CD4-positive, alpha-beta T cell treated with Interleukin-2 at 100 ng/mL for 4 hours (primary cell): ENCODE measurements at regions not wholly inside any gene's neighbourhood (a gene's known extent, or its start where the extent isn't known, plus 50 kb on each side); places are given as distances from the start of the nearest gene placed in this dataset.
"Not testable (repeated sequence)": the region's sequence is repeated elsewhere in the genome, so short reads cannot be mapped to it uniquely, and the experiment has no call there.

ENCODE experiments used
- DNase-seq: peaks from one replicate; pipeline ENCODE4 v3.0.0-alpha.2; 2020; ENCODE audit warnings: low spot score

DNA sequence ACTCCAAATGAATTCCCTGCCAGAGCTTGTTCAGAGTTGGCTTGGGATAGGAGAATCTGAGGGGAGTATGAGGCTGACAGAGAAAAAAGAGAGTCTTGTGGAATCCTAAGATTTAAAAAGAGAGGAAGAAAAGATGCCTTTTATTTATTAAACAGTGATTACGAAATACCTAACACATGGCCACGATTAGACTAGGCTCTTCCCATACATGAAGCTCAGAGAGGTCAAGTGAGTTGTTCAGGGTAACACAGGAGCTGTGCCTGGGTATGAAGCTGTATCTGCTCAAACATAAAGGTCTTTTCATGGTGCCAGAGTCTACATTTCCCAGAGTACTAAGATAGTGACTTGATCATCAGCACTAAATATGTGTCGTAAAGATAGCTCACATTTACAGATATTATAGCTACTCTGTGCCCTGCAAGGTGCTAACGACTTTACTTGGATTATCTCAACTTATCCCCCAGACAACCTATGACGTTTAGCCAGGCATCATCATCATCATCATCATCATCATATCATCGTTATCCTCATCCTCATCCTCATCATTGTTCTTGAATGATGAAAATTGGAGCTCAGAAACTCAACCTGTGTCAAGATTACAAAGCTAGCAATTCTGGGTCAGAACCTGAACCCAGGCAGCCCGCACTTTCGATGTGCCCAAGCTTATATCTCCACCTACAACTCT is 500.8 kb downstream of the NPIPA7 start:
- no peak for DNase-seq

DNA sequence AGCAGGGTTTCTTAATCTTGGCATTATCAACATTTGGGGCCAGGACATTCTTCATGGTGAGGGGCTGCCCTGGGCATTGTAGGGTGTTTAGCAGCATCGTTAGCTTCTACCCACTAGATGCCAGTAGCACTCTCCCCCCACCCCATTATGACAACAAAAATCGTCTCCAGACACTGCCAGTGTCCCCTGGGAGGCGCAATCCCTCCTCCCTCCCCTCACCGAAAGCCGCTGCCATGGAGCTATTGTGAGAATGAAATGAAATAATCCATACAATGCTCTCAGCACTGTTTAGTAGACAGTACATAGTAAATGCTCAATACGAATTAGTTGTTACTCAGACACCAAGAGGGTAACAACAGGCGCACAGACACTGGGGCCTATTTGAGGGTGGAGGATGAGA is 502.9 kb downstream of the NPIPA7 start:
- no peak for DNase-seq

DNA sequence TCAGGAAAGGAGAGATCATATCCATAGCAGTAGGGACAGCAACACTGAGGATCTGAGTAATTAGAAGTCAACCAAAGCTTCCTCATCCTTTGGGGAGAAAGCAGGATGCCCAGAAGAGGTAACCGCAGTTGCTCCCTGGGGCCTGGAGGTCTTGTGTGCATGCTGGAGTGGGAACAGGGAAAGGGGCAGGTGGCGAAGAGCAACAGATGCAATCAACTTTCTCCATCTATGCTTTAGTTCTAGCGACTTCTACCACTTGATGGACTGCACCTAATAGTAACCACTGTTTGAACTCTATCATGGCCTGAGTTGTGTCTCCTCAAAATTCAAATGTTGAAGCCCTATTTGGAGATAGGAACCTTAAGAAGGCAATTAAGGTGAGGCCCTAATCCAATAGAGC is 503.8 kb downstream of the NPIPA7 start:
- DNase-seq, result no peak

DNA sequence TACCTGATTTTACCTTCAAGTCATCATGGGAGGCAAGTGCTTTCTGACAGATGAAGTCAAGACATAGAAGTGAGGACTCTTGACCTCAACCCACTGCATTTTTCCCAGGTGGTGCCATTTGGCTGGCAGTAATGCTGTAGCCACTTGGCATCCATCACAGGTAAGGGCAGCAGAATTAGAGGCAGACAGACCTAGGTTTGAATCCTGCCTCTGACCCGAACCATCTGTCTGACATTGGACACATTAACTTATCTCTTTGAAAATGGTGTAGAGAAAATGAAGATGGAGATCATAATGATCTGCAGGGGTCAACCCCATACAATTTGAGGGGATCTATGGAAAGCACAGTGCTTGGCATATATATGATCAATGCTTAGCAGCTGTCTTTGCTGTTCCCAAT is 505.5 kb downstream of the NPIPA7 start:
- no peak for DNase-seq

DNA sequence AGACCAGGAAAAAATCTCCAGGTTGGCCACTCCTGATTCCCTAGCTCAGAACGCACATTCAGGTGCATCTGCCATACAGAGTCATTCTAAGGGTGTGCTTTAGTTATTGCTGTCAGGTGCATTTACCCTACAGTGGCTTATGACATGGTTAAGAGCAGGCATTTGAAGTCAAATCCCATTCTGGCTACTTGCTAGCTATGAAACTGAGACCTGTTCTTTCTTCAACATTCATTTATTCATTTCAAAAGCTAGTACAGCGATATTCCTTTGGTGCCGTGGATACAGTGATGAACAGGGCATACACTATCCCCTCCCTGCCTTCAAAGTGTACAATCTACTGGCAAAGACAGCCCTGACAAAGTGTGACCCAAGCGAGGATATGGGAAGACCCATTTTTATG is 508.3 kb downstream of the NPIPA7 start:
- DNase-seq, result no peak

DNA sequence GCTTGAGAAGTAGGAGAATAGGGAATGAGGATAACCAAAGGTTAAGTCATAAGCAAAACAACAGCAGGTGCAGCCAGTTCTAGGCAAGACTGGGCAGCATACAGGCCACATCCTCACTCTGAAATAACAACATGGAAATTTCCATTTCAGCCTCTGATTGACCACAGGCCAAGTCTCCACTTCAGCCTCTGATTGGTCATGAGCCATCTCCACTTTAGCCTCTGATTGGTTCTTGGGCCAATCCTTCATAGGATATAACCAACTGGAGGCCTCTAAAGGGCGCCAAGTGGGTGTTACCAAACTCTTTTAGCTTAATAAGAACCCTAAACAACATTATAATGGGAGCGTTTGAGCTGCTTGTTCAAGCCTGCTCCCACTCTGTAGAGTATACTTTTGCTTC is 512.0 kb downstream of the NPIPA7 start:
- no peak for DNase-seq

DNA sequence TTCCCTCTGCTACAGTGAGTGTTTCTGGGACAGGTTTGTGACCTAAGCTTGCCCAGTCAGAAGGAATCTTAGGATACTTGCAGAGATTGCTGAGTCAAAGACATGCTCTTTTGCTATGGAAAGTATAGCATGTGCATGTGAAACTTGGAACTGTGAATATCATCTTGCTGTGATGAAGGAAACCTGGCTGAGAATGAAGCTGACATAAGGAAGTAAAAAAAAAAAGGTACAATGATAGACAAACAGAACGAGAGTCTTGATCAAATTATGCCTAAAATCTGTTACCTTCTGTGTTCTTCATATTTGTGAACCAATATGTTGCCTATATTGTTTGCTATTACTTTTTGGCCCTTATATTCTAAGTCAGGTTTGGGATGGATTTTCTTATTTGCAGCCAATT is 525.7 kb downstream of the NPIPA7 start:
- DNase-seq, result no peak

DNA sequence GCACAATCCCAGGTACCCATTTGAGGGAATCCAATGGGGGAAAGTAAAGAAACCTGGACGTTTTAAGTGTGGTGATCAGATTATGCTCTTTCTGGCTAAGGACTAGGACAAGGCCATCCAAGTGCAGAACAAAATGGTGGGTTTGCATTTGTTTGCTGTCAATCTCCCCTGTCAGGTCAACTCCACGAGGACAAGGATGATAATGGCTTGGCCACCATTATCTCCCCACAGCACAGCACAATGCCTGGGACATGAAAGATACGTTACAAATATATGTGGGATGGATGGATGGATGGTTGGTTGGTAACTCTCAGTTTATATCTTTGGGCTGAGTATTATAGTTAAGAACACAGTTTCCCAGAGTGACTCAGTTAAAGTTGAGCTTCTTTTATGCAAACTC is 526.9 kb downstream of the NPIPA7 start:
- no peak for DNase-seq

DNA sequence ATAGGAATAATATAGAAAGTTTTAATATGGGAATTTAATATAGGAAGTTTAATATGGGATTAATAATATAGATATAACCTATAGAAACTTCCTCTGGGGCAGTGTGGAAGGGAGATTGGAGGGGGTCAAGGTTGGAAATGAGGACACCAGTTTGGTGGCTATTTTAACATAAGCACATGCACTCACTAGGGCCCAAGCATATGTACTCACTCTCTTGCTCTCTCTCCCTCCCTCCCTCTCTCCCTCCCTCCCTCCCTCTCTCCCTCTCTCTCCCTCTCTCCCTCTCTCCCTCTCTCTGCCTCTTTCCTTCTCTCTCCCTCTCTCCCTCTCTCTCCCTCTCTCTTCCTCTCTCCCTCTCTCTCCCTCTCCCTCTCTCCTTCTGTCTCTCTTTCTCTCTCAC is 528.1 kb downstream of the NPIPA7 start:
- DNase-seq, result no peak

DNA sequence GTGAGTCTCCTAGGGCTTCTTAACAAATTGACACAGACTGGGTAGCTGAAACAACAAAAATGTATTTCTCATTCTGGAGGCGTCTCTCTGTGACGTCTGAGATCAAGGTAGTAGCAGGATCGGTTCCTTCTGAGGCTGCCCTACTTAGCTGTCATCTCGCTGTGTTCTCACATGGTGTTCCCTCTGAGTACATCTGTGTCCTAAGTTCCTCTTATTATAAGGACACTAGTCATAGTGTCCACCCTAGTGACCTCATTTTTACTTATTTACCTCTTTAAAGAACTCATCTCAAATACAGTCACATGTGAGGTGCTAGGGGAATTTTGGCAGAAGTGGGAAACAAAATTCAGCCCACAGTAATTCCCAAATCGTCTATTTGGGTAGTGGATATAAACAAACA is 529.1 kb downstream of the NPIPA7 start:
- no peak for DNase-seq

DNA sequence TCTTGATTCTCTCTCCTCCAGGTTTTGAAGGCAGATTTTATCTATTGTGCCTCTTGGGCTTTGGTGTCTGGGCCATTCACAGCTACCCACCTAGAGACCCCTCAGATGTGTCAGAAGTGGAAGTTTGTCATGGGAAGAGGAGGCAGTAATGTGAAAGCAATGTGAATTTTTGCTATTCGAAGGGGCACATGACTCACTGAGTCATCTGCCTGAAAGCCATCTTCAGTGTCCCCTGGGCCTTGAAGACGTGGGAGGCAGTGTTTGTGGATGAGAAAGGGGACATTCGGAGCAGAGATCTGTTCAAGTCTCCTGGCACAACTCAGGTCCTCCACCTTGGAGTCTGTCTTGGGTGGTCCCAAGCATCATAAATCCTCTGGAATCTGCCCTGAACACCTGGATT is 530.2 kb downstream of the NPIPA7 start:
- no peak for DNase-seq

DNA sequence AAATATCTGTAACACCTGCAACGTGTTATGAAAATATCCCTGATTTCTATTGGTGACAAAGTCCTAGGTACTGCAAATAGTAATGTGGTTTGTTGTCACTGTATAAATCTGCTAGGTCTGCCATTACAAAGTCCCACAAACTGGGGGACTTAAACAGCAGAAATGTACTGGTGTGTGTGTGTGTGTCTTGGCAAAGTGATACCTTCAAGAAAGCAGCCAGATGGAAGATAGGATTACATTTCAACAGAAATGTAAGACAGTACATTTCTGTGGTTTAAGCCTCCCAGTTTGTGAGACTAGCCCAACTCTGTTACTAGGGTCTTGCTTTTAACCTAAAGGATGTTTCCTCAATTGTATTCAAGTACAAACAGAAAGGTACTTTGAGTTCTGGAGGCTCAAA is 531.7 kb downstream of the NPIPA7 start:
- no peak for DNase-seq

DNA sequence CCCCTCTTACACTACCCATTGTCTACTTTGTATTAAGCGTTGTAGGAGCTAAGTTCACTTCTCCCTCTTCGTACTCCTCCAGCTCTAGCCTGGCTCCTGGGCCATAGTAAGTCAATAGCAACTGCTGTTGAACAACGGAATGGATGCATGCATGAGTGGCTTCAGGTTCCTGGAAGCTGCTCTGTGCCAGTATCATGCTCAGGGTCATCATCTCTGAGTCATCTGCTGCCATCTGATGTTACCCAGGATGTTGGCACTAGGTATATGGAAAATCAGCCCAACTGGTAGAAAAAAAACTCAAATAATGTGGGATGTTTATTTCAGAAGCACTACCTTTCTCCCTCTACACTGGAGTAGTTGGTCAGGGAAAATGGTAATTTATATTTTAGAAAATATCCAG is 536.8 kb downstream of the NPIPA7 start:
- no peak for DNase-seq

DNA sequence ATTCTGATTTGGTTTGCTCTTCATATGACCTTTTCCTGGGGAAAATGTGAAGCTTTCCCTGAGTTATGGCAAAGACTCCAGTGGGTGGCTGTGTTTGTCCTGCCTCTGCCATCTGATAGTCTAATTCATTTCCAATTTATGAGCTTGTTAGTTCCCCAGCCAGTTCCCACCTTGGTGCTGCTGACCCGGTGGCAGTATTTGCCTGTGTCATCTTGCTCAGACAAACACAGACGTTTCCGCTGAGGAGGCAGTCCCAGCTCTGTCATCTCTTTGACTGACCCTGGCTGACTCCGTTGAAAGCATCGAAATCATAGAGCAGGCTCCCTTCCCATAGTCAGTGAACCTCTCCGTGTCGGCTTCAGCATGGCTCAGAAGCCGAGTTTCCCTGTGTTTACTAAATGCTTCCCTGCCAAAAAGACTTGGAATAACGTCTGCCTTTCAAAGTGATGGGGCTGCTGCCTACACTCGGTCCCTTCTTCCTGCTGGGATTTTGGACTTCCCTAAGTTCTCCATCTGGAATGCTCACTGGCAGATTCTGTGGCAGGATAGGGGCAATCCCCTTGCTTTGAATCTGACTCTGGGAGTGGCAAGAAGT is 538.3 kb downstream of the NPIPA7 start:
- no peak for DNase-seq

DNA sequence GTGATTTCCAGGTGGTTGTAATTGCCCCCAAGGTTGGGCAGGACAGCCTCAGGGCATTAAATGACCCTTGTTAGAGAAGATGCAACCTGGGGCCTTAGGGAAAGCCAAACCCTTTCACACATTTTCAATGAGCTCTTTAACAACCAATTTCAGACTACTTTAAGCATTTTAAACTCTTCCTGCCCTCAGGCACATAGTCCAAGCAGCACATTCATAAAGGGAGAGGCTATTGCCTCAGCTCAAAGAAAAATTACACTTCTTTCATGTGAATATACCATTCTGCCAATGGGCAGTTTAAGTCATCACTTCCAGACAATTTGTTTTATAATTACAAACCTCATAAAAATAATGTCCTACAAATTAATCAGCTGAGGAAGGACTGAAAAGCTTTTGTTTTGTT is 544.5 kb downstream of the NPIPA7 start:
- no peak for DNase-seq

DNA sequence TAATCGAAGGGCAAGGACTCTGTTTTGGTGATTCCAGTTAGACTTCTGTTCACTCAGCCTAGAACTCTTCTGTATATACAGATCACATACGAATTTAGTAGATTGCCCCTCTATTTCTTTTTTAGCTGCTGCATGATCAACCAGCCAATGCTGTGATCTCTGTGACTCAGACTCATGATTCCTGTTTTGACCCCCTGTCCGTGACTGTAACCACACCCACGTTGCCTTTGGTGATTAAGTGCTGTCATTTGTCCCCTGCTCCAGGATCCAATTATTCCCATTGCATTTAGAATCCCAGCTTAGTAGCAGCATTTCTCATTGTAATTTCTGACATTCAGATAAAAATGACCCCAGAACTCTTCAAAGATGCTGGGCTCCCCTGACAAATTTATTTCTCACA is 545.7 kb downstream of the NPIPA7 start:
- DNase-seq, result no peak

DNA sequence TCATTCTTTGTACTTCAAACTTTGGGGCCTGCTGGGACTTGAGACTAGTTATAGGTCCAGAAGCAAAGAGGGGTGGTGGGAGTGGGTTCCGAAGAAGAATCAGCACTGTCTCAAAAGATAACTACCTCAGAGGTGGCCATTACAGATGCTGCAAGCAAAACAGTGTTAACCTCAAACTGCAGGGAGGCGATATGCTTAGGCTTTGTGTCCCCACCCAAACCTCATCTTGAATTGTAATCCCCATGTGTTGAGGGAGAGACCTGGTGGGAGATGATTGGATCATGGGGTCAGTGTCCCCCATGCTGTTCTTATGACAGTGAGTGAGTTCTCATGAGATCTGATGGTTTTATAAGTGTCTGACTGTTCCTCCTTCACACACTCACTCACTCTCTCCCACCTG is 545.3 kb downstream of the XYLT1 start:
- no peak for DNase-seq

DNA sequence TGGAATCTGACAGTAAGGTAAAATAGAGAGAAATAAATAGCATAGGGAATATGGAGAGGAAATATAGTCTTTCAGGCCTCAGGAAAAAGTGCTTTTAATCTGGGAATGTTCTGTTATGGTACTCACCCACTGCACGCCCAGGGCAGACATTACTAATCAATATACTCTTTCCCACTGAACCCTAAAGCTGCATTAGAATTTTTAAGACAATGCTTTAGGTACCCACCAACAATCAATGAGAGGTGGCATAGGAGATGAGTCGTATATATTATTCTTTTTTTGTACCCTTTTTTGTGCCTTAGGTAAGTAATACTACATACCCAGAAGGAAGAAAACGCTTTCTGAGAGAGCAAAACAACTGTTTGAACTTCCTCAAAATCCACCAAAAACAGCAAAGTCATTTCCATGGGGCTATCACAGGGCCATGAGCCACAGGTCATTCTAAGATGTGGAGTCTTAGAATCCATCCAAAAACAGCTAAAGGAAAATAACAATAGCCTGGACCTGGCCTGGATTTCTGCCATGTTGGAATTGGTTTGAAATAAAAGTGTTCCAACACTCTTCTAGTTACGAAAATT is 542.1 kb downstream of the XYLT1 start:
- DNase-seq, result no peak

DNA sequence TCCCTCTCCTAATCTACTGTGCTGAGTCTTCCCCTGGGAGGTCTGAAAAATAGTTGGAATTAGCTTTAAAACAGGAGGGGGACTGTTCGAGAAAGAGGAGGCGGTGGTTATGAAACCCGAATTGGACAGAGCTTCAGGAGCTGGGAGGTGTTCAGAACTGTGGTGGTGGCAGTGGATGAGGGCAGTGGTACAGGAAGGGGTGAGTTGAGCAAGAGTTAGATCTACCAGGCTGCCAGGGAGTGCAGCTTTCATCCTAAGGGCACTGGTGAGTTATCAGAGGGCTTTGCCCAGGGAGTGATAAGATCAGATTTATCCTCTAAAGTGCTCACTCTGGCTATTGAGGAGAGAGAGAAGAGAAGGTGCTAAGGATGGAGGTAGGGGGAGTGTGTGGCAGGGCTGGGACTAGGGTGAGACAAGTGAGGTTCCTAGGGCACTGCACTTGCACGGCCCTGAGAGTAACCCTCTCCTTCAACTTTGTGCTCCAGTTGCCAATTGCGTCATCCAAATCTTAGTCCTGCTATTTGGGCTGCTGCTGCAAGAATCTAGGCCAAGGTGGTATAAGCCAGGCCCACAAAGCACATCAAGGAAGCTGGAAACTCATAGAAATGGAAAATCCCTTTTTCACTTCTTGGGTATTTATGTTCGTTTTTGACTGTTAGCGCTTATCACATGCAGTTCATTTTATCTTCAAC is 540.3 kb downstream of the XYLT1 start:
- no peak for DNase-seq

DNA sequence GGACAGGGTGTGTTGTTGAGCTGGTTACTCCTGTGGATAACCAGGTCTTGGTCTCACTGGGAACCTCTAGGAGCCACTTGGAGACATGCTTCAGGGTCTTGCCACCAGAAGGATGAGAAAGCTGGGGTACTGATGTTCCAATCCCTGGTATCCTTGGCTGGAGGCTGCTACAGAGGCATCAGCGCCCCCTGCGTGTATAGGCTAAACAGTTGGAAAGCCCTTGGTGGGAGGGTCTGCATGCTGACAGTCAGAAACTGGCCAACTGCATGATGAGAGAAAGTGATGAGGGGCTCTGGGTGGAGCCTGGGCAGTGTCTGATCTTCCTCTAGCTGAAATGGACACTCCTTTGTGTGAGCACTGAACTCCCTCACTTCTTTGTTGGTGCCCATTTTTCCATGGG is 536.9 kb downstream of the XYLT1 start:
- DNase-seq, result no peak

DNA sequence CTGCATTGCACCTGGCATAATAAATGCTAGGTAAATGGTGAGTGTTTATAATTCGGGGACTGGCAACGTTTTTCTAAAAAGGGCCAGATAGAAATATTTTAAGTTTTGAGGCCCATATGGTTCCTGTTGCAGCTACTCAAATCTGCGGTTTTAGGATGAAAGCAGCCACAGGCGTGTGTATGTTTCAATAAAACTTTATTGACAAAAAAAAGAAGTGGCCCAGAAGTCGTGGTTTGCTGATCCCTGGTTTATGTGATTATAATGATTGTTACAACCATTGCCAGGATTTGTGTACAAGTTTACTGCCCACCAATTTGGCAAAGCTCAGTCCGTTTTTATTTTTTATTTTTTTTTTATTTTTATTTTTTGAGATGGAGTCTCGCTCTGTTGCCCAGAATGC is 536.1 kb downstream of the XYLT1 start:
- DNase-seq, result no peak

DNA sequence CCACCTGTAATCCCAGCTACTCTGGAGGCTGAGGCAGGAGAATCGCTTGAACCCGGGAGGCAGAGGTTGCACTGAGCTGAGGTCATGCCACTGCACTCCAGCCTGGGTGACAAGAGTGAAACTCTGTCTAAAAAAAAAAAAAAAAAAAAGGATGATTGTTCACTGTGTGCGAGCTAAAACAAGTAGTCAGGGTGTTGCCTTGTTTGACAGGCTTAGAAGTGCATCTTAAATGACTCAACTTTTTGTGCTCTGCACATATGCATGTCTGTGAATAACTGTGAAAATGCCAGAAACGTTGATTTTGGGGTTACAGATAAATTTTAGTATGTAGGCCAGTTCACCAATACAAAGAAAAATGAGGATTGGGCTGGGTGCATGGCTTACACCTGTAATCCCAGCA is 534.9 kb downstream of the XYLT1 start:
- DNase-seq, result not testable (repeated sequence)

DNA sequence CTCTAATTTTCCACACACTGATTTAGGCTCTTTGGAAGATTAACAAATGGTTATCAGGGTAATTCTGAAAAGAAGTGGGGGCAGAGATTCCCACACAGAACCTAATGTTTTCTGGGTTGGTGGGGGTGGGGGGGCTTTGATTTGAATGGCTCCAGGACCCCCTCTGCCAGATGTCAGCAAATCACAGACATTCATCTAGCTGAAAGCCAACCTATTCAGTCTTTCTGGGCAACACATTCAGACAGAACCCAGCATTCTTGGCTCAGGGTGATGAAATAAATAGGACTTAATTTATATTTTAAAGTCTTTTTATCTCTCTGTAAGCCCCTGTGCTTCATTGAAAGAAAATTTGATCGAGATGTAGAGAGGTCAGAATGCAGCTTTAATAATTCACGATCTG is 533.2 kb downstream of the XYLT1 start:
- DNase-seq, result no peak
